GM18858 (cell line): ENCODE measurements at regions not wholly inside any gene's neighbourhood (a gene's known extent, or its start where the extent isn't known, plus 50 kb on each side); places are given as distances from the start of the nearest gene placed in this dataset.
"Not testable (repeated sequence)": the region's sequence is repeated elsewhere in the genome, so short reads cannot be mapped to it uniquely, and the experiment has no call there.

ENCODE experiments used
- ATAC-seq: cut with Tn5 transposase; IDR thresholded peaks from one replicate; pipeline ENCODE4 v1.9.1; 2021; ENCODE audit not compliant: unreplicated experiment

DNA sequence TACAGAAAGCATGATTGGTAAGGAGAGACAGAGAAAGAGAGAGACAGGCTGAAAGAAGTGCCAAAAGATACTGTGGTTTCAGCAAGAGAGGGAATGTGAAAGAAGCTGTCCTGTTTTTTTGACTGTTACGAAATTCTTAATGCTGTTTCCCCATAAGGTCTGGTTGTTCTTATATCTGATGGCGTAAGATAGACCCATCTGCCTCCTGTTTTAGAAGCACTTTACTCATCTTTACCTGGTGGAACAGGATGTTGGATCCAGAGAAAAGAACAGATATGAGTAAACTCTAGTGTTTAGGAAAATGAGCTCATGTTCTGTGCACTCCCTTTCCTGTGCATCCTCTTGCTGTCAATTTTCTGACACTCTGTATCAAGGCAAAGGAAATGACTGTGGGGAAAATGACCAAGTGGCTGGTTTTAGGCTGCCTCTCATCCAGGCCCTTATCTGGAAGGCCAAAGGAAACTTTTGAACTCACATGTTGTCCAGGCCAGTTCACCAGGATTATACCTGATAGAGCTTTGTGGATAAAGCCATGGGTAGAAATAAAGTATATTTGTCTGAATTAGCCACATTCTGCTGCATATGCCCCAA lies 311.7 kb upstream of the HTR2C start:
- no peak for ATAC-seq

DNA sequence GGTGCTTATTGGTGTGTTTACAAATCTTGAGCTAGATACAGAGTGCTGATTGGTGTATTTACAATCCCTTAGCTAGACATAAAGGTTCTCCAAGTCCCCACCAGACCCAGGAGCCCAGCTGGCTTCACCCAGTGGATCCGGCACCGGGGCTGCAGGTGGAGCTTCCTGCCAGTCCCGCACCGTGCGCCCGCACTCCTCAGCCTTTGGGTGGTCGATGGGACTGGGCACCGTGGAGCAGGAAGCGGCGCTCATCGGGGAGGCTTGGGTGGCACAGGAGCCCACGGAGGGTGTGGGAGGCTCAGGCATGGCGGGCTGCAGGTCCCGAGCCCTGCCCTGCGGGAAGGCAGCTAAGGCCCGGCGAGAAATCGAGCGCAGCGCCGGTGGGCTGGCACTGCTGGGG lies 313.5 kb upstream of the HTR2C start:
- ATAC-seq, result not testable (repeated sequence)

DNA sequence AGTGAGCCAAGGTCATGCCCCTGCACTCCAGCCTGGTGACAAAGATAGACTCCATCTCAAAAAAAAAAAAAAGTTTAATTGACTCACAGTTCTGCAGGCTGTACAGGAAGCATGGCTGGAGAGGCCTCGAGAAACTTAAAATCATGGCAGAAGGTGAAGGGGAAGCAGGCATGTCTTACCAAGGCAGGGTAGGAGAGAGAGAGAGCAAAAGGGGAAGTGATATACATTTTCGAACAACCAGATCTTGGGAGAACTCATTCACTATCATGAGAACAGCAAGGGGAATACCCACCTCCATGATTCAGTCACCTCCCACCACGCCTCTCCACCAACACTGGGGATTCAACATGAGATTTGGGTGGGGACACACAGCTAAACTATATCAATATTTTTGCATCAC lies 315.2 kb upstream of the HTR2C start:
- no peak for ATAC-seq

DNA sequence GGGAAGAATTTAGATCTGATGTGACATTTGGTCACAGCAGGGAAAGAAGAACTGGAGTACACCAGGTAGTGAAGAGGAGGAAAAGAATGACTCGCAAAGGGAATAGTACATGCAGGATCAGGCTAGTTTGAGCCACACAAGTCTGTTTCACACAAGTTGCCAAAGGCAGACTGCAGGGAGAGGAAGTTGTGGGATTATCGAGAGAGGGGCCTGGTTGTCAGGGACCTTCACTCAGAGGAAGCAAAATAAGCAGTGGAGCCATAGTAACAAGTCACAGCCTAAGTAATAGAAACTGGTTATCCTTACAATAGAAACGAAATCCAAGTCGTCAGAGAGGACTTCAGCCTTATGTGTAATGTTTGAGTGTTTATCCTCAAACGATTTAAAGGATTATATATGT lies 316.7 kb upstream of the HTR2C start:
- no peak for ATAC-seq

DNA sequence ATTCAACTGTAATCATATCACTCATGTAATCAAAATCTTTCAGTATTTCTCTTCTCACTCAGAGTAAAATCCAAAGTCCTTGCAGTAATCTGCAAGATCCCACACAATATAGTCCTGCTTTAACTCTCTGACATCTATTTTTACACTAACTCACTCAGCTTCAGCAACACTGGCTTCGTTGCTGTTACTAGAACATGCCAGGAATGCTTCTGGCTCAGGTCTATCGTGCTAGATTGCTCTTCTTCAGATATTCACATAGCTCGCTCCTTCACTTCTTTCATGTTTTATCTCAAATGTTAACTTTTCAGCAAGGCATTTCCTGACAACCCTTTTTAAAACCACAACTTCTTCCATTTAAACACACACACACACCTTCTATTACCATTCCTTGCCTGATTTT lies 331.7 kb upstream of the HTR2C start:
- ATAC-seq, result no peak

DNA sequence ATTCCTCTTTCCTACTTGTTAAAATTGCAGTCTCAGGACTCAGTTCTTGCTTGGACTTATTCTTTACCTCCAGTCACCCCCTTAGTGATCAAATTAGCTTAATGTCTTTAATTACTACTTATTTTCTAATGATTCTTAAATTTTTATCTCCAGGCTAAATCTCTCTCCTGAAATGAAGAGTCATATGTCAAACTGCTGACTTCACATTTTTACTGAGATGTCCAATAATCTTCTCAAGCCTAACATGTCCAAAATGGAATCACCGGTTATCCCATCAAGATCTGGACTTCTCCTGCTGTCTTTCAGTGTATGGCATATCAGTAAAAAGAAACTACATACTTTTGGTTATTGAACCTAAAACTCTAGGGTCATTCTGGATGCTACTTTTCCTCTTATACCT lies 332.3 kb upstream of the HTR2C start:
- ATAC-seq, result no peak

DNA sequence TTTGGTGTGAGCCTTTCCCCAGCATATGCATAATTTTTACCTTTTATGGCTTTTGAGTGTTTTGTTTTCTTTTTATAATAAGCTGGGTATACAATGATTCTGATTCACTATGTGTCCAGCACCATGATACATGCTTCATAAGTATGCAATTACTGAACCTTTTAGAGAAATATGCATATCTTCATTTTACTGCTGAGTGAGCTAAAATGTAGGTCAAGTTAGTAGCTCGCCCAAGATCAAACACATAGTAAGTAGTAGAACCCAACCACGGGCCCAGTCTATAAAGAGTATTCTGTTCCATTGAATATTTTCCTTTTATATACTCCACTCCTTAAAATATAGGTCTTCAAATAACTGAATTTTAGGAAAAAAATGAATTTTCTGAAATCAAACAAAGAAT lies 362.4 kb upstream of the HTR2C start:
- no peak for ATAC-seq

DNA sequence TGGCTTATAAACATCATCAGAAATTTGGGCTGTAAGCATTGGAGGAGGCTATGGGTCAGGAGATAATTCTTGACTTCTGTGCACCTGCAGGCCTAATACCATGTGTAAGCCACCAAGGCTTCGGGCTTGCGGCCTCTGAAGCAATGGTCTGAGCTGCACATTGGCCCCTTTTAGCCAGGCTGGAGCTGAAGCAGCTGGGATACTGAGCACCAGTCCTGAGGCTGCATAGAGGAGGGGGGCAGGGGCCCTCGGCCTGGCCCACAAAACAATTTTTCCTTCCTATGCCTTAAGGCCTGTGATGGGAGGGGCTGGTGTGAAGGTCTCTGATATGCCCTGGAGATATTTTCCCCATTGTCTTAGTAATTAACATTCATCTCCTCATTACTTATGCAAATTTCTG lies 373.0 kb upstream of the HTR2C start:
- ATAC-seq, result no peak

DNA sequence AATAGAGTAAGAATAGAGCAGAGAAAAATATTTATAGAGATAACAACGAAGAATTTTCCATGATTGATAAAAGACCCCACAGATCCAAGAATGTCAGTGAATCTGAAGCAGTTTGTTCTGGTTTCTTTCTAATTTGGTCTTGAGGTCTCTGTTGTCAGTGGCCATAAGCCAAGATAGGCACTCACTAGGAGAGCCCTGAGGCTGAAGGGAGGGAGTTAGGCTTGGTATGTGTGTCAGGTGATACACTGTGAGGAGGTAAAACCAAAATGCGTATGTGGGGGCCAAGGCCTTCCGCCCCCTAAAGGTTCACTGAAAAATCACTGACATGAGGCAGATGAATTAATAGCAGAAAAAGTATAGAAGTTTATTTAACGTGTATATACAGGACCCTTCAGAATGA lies 382.3 kb upstream of the HTR2C start:
- ATAC-seq, result no peak

DNA sequence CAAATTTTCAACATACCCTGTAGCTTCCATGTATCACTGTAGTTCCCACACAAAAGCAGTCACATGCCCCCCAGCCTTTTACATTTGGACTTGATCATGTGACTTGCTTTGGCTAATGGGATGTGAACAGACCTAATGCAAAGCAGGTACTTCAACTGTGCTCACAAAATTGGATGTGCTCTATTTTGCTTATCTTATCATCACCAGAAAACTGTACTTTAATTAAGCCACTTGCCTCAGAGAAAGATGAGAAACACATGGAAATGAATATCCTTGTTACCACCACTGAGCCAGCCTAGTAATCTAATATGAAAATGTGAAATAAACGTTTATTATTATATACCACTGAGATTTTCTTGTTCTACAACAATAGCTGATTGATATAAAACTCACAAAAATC lies 402.7 kb upstream of the HTR2C start:
- ATAC-seq, result no peak

DNA sequence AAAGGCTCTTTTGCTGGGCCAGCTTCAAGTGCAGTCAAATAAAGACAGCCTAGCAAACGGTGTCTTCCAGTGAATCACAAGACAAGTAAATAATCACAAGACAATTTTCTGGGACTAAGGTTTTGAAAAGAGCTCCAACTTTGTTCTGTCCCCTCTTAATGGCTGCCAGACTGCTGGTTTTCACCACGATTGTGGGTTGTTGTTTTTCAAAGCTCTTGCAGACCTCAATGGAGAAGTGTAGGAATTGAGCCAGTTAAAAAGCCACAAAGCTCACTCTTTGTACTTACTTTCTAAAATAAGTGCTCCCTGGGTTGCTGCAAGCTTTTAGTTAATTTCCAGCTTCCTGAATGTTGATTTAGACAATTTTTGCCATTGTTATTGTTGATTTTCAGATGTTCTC lies 405.8 kb upstream of the HTR2C start:
- no peak for ATAC-seq

DNA sequence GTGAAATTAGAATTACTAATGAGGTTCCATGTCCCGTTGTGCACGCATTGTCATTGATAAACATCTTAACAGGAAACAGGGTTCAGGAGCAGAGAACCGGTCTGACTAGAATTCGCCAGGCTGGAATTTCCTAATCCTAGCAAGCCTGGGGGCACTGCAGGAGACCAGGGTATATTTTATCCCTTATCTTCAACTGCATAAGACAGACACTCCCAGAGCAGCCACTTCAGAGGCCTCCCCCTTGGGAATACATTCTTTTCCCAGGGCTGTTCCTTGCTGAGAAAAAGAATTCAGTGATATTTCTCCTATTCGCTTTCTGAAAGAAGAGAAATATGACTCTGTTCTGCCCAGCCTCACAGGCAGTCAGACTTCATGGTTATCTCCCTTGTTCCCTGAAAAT lies 416.6 kb upstream of the HTR2C start:
- not testable (repeated sequence) for ATAC-seq

DNA sequence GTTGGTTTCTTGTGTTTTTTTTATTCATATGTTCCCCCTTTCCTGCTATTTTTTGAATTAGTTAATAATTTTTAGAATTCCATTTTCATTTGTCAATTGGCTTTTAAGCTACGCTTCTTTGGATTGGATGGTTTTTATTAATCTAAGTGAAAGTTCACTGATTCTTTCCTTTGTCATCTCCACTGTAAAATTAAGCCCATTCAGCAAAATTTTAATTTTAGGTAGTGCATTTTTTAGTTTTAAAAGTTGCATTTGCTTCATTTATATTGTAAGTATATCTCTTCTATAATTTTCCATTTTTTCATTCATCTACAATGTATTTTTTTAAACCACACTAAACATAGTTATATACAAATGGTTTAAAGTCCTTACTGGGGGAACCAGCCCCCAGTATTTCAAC lies 417.3 kb upstream of the HTR2C start:
- ATAC-seq, result no peak

DNA sequence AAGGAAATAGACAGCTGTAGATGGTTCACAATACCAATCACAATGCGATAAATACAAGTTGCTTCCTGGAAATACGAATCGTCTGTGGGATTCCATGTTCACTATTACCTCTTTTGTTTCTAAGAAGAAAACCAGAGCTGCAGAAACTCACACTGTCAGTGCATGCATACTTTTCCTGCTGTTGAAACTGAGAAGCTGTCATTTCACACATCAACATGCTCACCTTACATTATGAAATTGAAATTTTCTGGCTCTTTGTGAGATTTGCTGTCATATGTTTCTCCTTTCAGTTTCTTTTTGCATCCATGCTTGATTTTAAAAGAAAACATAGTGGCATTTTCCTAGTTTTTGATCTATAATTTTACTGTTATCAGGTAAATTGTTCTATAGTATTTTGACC lies 418.3 kb upstream of the HTR2C start:
- no peak for ATAC-seq

DNA sequence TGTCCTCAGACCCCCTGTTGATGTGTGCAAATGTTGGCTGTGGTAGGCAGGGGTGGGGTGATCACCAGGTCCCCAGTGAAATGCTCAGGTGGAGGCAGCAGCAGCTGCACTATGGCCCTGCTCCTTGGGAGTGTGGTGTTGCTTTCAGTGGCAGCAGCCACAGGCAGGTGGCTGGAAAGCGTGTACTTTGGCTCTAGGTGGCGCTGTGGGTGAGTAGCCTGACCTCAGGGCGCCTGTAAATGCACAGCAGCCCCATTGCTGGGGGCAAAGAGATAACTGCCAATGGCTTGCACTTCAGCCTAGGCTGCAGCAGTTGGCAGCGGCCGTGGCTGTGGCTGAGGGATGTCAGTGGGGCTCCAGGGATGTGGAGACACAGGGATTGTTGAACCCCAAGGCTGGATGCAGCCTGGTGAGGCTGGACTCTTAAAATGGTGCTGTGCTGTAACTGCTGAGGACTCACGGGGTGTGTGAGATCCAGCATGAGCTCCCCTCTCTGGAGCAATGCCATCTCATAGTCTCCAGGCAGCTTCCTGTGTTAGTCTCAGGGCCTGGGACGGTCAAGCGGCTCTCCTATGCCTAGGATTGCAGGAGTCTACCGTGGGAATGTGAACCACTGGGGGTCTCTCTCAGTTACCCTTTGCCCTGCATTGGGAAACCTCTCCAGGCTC lies 421.7 kb upstream of the HTR2C start:
- ATAC-seq, result no peak

DNA sequence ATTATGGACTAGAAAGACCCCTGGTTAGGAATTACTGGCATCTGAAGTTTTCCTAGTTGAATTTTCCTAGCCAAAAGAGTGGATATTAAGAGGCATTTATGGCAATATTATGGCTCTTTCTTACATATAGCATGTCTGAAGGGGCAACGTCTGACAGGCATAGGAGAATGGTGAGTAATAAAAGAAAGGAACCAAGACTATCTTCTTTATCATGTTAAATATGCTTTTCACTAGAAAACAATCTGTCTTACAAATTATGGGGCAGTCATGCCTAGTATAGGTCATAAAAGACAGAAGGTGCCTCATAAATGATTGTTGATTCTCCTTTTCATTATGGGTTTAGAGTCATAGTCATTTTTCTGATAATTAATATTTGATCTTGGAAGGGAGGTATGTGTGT lies 431.1 kb upstream of the HTR2C start:
- no peak for ATAC-seq

DNA sequence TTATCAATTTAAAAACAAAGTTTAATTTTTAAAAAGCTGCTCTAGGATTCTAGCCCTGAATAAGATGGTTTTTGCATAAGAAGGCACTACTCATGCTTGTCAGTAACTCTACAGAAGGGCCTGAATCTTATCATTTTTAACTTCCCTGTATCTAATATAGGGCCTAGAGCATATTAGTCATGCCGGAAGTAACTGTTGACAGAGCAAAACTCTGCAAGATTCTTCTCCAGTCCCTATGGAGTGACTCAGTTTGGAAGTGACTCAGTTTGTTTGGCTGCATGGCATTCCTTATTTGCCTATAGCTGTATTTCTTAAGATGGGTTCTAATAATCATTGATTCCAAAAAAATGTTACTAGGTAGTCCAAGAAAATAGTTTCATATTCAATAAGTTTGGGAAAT lies 431.8 kb upstream of the HTR2C start:
- ATAC-seq, result no peak

DNA sequence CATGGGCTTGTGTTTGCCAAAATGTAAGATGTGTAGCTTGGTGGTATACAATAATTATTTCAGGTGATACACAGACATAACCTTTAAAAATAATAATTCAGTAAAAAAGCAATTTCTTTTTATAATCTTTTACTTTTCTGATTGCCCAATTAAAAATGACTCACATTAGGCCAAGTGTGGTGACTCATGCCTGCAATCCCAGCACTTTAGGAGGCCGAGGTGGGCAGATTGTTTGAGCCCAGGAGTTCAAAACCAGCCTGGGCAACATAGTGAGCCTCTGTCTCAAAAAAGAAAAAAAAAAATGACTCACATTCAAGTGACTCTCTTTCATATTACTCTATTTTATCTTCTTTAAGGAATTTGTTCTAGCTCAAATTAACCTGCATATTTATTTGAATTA lies 449.4 kb upstream of the HTR2C start:
- ATAC-seq, result no peak

DNA sequence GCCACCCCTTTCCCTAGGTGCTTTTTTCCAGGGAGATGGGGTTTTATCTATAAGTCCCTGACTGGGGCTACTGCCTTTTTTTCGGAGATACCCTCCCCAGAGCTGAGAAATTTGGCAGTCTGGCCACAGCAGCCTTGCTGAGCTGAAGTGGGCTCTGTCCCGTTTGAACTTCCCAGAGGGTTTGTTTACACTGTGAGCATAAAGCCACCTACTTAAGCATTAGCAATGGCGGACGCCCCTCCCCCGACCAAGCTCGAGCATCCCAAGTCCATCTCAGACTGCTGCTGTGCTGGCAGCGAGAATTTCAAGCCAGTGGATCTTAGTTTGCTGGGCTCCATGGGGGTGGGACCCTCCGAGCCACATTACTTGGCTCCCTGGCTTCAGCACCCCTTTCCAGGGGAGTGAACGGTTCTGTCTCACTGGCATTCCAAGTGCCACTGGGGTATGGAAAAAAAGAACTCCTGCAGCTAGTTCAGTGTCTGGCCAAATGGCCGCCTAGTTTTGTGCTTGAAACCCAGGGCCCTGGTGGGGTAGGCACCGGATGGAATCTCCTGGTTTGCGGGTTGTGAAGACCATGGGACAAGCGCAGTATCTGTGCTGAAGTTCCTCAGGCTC lies 456.4 kb upstream of the HTR2C start:
- no peak for ATAC-seq

DNA sequence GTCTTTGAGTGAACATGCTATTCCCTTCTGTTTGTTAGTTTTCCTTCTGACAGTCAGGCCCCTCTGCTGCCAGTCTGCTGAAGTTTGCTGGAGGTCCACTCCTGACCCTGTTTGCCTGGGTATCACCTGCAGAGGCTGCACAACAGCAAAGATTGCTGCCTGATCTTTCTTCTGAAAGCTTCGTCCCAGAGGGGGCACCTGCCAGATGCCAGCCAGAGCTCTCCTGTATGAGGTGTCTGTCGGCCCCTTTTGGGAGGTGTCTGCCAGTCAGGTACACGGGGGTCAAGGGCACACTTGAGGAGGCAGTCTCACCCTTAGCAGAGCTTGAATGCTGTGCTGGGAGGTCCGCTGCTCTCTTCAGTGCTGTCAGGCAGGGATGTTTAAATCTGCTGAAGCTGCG lies 456.9 kb upstream of the HTR2C start:
- ATAC-seq, result no peak

DNA sequence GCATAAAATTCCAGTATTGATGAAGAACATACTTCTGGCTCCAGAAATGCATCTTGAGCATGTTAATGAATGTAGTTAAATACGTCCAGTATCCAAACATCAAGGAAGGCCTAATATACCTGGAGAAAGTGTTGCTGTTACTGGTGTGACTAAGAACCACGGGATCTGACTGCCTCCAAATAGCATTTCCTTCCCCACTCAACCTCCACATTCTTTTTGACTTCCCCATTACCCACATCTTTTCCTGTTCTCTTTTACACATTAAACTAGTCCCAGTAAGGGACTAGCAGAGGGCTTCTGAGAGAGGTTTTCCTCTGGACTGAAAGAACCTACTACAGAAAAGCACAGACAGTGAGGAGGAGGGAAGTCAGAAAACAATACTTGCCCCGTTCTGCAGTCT lies 482.8 kb upstream of the HTR2C start:
- ATAC-seq, result no peak

DNA sequence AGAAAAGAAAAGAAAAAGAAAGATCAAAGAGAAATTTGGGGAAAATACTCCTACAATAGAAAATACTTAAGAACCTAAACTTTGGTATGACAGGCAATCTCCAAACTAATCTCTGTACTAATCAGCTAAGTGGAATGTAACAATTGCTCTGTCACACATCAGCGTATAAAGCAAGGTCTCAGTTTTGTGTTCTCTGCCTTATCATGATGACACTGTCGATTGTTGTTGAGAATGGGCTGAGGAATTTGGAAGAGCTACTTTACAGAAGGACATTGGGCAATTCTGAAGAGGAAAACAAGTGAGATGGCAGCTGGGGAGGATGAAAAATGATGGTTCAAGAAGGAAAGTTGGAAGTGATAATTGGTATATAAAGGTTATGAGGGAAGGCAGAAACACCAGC lies 486.0 kb upstream of the HTR2C start:
- ATAC-seq, result no peak

DNA sequence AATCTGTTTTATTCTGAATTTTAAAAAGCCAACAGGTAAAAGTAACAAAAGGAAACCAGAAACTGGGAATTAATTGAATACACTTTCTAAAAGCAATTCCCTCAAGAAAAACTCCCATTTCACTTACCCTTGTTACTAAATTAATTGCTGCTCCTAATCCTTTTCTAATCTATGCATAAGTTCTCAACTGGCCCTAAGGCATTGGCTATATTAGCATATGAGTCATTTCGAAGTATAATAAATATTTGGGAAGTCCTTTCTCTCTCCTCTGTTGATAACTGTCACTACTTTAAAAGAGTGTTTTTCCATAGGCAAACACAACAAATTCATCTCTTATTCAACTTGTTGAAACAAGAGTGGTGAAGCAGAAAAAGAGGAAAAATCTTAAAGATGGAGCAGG lies 486.5 kb upstream of the HTR2C start:
- no peak for ATAC-seq
